GM11168 (cell line): ENCODE measurements at regions not wholly inside any gene's neighbourhood (a gene's known extent, or its start where the extent isn't known, plus 50 kb on each side); places are given as distances from the start of the nearest gene placed in this dataset.
"Not testable (repeated sequence)": the region's sequence is repeated elsewhere in the genome, so short reads cannot be mapped to it uniquely, and the experiment has no call there.

Source experiments
- in situ Hi-C: fragments of 300-500 bp; cut with MboI; formaldehyde crosslinking; loops from one replicate; pipeline ENCODE4 v1.12.0; 2022; ENCODE audit warnings: low sequenced_read_pairs; ENCODE audit not compliant: unreplicated experiment

GRCh38 chr2:208999911-209000310 is 423.9 kb upstream of the MAP2 start:
- in situ Hi-C loops, result no loop called here

GRCh38 chr2:209002054-209002453 is 421.8 kb upstream of the MAP2 start:
- in situ Hi-C loops, result no loop called here

GRCh38 chr2:209005371-209005770 is 418.5 kb upstream of the MAP2 start:
- in situ Hi-C loops, result no loop called here

- in situ Hi-C loops, result no loop called here
These were observed 415.1 kb upstream of the MAP2 start for GRCh38 chr2:209008636-209009287.

- in situ Hi-C loops, result not testable (repeated sequence)
These were observed 405.2 kb upstream of the MAP2 start for GRCh38 chr2:209018633-209019032.

- in situ Hi-C loops, result no loop called here
These were observed 394.6 kb upstream of the MAP2 start for GRCh38 chr2:209029249-209029648.

- in situ Hi-C loops, result no loop called here
These were observed 379.5 kb upstream of the MAP2 start for GRCh38 chr2:209044307-209044706.

GRCh38 chr2:209046163-209046562 is 377.7 kb upstream of the MAP2 start:
- in situ Hi-C loops, result no loop called here

- in situ Hi-C loops, result no loop called here
These were observed 374.2 kb upstream of the MAP2 start for GRCh38 chr2:209049608-209050007.

- in situ Hi-C loops, result no loop called here
These were observed 361.6 kb upstream of the MAP2 start for GRCh38 chr2:209062210-209062609.

GRCh38 chr2:209070262-209070661 is 353.6 kb upstream of the MAP2 start:
- in situ Hi-C loops, result no loop called here

GRCh38 chr2:209073151-209073550 is 350.7 kb upstream of the MAP2 start:
- in situ Hi-C loops, result no loop called here

GRCh38 chr2:209074711-209075110 is 349.1 kb upstream of the MAP2 start:
- in situ Hi-C loops, result no loop called here

GRCh38 chr2:209076151-209076550 is 347.7 kb upstream of the MAP2 start:
- in situ Hi-C loops, result no loop called here

- in situ Hi-C loops, result no loop called here
These were observed 337.1 kb upstream of the MAP2 start for GRCh38 chr2:209086761-209087160.

- in situ Hi-C loops, result no loop called here
These were observed 332.8 kb upstream of the MAP2 start for GRCh38 chr2:209091056-209091455.

GRCh38 chr2:209094221-209094620 is 329.6 kb upstream of the MAP2 start:
- in situ Hi-C loops, result no loop called here

GRCh38 chr2:209095432-209095831 is 328.4 kb upstream of the MAP2 start:
- in situ Hi-C loops, result no loop called here

- in situ Hi-C loops, result no loop called here
These were observed 326.7 kb upstream of the MAP2 start for GRCh38 chr2:209097168-209097567.

- in situ Hi-C loops, result no loop called here
These were observed 321.5 kb upstream of the MAP2 start for GRCh38 chr2:209102319-209102718.

- in situ Hi-C loops, result no loop called here
These were observed 310.8 kb upstream of the MAP2 start for GRCh38 chr2:209113026-209113425.

- in situ Hi-C loops, result no loop called here
These were observed 309.1 kb upstream of the MAP2 start for GRCh38 chr2:209114588-209115240.
